ENCODE measurements at regions not wholly inside any gene's neighbourhood (a gene's known extent, or its start where the extent isn't known, plus 50 kb on each side); places are given as distances from the start of the nearest gene placed in this dataset.
"Not testable (repeated sequence)": the region's sequence is repeated elsewhere in the genome, so short reads cannot be mapped to it uniquely, and the experiment has no call there.

DNA sequence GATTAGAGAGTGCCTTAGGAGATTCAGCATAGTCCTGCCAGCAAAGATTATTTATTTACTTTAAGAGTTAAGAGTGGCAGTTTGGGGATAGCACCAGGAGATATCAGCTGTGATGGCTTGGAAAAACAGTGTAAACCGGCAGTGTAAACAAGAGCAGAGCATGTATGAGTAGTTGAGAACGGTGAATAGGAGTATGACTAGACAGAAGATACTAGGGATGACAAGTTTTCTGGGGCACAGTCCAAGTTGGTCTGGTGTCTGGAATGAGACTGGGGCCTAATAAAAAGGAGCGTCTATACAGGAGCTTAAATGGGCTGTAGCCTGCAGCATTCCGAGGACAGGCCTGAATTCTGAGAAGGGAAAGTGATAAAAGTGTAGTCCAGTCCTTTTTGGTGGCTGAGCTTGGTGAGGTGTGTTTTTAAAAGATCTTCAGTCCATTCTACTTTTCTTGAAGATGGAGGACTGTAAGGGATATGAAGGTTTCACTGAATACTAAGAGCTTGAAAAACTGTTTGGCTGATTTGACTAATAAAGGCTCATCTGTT is 117.8 kb downstream of the TLR5 start:
- DNase-seq = not testable (repeated sequence)

GRCh38 chr1:223026639-223027038 is 116.4 kb downstream of the TLR5 start:
- DNase-seq = not testable (repeated sequence)

DNA sequence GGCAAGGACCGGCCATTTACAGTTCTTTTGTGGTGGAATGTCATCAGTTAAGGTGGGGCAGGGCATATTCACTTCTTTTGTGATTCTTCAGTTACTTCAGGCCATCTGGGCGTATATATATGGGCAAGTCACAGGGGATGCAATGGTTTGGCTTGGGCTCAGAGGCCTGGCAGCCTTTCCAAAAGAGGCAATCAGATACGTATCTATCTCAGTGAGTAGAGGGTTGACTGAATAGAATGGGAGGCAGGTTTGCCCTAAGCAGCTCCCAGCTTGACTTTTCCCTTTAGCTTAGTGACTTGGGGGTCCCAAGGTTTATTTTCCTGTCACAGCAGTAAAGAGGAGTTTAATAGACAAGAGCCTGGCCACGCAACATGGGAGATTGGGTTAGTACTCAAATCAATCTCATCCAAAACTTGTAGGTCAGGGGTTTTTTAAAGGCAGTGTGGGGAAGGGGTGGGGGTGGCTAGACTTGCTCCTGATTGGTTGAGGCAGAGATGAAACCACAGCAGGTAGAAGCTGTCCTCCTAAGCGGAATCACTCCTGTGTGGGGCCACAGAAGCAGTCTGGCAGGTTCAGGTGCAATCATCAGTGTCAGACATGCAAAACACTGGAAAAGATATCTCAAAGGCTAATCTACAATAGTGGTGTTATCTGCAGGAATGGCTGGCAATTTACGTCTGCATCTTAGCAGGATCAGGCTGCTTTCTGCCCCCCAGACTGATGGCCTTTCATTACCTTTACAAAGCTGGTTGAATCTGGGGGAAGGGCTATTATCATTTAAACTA is 112.9 kb downstream of the TLR5 start:
- DNase-seq = no peak

DNA sequence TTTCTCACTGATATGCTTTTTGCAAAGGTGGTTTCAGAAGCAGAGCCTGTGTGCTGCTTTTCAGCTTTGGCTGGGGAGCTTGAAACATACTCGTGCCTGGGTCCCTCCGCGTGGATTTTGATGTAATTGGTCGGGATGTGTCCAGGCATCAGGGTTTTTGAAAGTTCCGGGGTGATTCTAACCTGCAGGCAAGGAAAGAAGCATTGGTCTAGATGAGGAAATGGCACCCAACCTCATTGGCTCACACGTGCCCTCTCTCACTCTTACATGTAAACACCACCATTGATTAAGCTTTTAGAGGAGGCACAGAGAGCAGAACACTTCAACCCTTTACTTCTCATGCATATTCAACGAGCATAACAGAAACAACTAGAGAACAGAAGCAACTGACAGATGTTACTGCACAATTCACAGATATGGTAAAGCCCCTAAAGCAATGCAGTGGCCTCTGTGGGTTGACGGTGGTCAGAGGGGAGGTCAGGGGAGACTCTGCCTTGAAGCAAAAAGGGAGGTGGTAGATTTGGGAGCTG is 112.1 kb downstream of the TLR5 start:
- DNase-seq = no peak

- DNase-seq = no peak
Observed at GRCh38 chr1:223031733-223032601, 111.1 kb downstream of the TLR5 start.

DNA sequence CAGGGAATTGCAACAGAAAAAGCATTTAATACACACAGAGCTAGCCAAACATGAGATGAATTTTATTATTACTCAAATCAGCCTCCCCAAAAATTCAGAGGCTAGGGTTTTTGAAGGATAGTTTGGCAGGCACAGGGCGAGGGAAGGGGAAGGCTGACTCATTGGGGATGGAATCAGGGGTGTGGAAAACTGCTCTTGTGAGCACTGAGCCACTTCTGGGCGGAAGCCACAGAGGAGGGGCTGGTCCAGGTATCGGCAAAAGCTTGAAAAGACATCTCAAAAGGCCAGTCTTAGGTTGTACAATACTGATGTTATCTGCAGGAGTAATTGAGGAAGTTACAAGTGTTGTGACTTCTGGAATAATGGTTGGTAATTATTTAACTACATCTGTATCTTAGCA is 109.4 kb downstream of the TLR5 start:
- no peak for DNase-seq

- no peak for DNase-seq
Observed at GRCh38 chr1:223034270-223034798, 108.7 kb downstream of the TLR5 start.

GRCh38 chr1:223035724-223036478 is 107.1 kb downstream of the TLR5 start:
- DNase-seq = no peak

GRCh38 chr1:223036479-223036845 is 106.6 kb downstream of the TLR5 start:
- no peak for DNase-seq

DNA sequence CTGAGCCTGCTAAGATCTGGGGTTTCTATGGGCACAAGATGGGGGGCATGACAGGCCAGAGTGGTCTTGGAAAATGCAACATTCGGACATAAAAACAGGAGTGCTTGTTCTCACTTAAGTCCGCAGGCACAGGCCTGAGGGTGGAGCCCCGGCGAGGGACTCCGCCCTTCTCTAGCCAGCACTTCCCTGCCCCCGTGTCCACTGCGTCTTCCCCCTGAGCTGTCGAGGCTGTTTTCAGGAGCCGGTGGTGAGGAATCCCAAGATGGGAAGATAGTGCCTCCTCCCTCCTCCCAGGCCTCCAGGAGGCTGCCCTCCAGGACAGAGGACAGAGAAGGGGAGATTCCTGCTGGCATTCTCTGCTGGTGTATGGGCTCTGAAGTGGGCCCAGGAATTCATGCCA is 105.2 kb downstream of the TLR5 start:
- DNase-seq = no peak

DNA sequence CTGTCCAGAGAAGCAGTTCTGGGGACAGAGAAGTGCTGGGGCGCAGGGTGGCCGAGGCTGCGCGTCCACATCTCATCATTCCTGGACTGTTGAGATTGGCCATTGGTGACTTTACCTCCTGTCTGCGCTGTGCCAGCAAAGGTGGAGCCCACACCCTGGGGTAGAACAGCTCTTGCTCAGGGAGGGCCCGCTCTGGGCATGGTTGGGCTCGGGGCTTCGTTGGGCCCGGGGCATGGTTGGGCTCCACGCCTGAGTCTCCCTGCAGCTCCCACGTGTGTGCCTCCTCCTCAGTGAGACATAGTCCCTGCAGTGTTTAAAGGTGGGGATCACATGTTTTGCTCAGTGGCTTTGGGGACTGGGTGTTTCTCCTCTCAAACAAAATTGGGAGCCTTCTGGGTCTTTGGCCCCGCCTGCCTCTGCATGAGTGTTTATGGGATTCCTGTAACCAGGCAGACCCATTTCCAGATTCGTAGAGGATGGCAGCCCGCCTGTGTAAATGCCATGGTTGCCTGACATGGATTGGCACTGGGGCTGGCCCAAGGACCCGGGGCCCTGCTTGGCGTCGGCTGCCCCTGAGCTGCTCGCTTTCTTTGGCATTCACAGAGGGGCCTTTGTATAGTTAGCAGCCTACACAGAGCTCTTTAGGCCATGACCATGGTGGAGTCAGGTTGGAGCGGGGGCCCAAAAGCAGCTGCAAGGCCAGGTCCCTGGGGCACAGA is 104.6 kb downstream of the TLR5 start:
- no peak for DNase-seq

DNA sequence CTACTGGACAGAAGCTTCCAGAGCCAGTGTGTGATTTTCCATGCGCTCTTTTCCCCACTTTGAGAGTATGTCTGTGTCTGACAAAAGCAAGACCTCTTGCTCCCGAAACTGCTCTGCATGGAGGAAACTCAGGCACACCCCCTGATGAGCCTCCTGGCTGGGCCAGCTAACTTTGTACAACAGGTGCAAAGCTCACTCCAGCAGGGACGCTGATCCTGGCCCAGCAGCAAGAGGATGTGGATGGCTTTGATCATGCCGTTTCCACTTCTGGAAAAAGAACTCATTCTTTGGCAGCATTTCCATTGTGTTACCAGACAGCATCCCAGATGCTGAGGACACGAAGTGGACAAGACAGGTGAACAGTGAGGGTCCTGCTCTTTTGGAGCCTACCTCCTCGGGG is 103.1 kb downstream of the TLR5 start:
- no peak for DNase-seq

GRCh38 chr1:223041481-223041880 is 101.6 kb downstream of the TLR5 start:
- DNase-seq = no peak

DNA sequence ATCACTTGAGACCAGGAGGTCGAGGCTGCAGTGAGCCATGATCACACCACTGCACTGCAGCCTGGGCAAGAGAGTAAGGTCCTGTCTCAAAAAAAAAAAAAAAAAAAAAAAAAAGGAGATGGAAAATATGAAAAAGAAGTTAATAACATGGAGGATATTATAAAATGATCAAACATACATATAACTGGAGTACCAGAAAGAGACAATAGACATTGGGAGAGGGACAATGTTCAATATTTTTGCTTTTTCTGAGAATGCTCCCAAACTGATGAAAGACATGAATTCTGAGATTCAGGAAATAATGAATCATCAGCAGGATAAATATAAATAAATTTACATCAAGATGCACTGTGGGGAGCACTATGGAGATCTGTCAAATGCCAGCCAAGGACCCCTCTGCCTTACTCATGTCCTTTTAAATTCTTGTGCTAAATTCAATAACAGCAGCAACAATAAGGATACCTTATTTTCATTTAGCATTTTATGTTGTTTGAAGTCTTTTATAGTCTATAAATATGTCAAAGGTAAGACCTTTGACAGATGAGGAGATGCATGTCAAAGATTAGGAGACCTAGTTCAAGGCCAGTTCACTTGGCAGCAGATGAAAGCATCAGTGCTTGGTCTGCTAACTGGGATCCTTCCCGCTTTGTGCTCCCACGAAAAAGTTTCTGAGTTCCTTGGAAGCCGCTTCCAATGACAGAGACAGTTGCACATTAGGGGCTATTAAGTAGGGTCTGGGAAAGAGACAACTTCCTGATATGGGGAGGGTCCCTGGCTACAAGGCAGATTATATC is 97.7 kb downstream of the TLR5 start:
- DNase-seq = no peak

- no peak for DNase-seq
Observed at GRCh38 chr1:223046011-223046410, 97.0 kb downstream of the TLR5 start.

- DNase-seq = not testable (repeated sequence)
Observed at GRCh38 chr1:223046463-223046862, 96.6 kb downstream of the TLR5 start.

DNA sequence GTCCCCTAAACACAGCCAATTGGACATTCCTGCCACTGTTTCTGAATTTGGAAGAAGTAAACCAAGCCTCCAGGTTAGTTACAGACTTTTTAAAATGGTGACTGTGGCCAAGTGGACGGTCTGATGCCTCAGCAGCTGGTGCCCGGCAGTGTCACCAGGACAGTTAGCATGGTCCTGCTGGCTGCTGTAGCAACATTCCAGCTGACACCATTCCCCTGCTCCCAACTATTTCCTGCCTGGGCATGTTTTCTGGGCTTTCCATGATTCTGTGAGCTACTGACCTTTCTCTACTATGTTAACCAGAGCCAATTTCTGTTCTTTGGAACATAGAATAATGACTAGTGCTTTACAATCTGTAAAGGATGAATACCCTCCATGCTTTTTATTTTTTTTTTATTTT is 95.0 kb downstream of the TLR5 start:
- no peak for DNase-seq

DNA sequence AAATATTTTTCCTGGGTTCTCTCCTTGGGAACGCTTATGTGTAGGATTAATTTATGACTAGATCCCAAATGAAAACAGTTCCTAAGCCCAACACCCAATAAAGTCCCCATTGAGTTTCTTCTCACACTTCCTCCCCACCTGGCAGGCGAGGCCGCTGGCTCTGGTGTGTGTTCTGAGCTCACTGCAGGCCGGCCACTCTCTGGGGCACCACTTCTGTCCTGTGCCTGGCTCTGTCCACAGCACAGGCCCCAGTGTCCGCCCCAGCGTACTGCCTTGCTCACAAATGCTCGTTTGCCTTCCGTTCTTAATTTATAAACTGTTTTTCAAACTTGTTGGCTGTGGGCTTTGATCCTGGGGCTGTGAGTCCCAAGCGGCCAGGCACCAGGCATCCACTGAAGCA is 90.6 kb downstream of the TLR5 start:
- no peak for DNase-seq

DNA sequence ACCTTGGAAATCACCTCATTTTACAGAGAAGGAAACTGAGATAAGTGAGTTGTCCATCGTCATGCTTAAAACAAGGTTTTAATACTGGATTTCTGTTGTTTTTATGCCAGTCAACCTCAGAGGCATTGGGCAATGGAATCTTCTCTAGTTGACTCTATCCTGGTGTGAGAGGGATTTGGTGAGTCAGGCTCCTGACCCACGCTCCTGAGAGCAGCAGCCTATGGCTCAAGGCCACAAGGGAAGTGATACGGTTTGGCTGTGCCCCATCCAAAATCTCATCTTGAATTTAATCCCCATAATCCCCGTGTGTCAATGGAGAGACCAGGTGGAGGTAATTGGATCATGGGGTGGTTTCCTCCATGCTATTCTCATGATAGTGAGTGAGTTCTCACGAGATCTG is 90.1 kb downstream of the TLR5 start:
- no peak for DNase-seq

DNA sequence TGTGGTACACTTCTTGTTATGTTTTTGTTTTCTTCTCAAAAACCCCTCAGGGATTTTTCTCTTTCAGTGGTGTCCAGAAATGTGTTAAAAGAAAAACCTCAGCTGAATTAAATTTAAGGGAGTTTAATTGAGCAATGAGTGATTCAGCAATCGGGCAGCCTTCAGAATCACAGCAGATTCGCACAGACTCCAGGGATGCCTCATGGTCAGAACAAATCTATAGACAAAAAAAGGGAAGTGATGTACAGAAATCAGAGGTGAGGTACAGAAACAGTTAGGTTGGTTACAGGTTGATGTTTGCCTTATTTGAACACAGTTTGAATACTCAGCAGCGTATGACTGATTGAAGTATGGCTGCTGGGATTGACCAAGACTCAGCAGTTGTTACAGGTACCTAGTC is 86.2 kb downstream of the TLR5 start:
- DNase-seq = no peak

GRCh38 chr1:223057569-223058093 is 85.4 kb downstream of the TLR5 start:
- no peak for DNase-seq

All from activated CD4-positive, alpha-beta T cell treated with anti-CD3 and anti-CD28 coated beads, Interleukin-10, Interleukin-2, amounts not matched to agents 100 ng/mL and 50 ng/mL, durations not matched to agents 16 hours and 8 hours (primary cell).